T-helper 17 cell (primary cell): ENCODE measurements at regions not wholly inside any gene's neighbourhood (a gene's known extent, or its start where the extent isn't known, plus 50 kb on each side); places are given as distances from the start of the nearest gene placed in this dataset.
"Not testable (repeated sequence)": the region's sequence is repeated elsewhere in the genome, so short reads cannot be mapped to it uniquely, and the experiment has no call there.

Experiments
- ATAC-seq: fragments of 150-1000 bp; cut with Tn5 transposase; 2 replicates; pipeline ENCODE4 v1.10.0; 2021; ENCODE audit warnings: mild to moderate bottlenecking, moderate library complexity
- DNase-seq, 3 donors: peaks; one replicate each; pipeline versions ENCODE4 v3.0.0 to v3.0.0-alpha.2; 2020 to 2021
- H3K9me3 ChIP-seq: one replicate; pipeline ENCODE4 v1.7.0; 2013; ENCODE audit warnings: low read length, mild to moderate bottlenecking; ENCODE audit not compliant: control insufficient read depth, poor library complexity, severe bottlenecking
- H3K27ac Mint-ChIP-seq: one replicate; pipeline ENCODE4 v1.8.0; 2022; ENCODE audit warnings: mild to moderate bottlenecking, moderate library complexity, mixed read lengths
- H3K27me3 Mint-ChIP-seq: one replicate; pipeline ENCODE4 v1.8.0; 2022; ENCODE audit warnings: mixed read lengths
- H3K36me3 Mint-ChIP-seq: one replicate; pipeline ENCODE4 v1.8.0; 2022; ENCODE audit warnings: low read depth, mixed read lengths
- H3K4me1 Mint-ChIP-seq: one replicate; pipeline ENCODE4 v1.8.0; 2022; ENCODE audit warnings: mild to moderate bottlenecking, mixed read lengths
- H3K4me3 Mint-ChIP-seq: one replicate; pipeline ENCODE4 v1.8.0; 2022; ENCODE audit warnings: mild to moderate bottlenecking, moderate library complexity, mixed read lengths

- no peak overlapping the region for H3K27ac Mint-ChIP-seq
- DNase-seq (no peak), ATAC-seq (no peak)
- peaks cover 6% of the 10 kb centered on the region for H3K27me3 Mint-ChIP-seq
- H3K4me3 Mint-ChIP-seq: no peak overlapping the region
- H3K4me1 Mint-ChIP-seq: no peaks in the 10 kb centered on the region
- H3K36me3 Mint-ChIP-seq: no peaks in the 10 kb centered on the region
- no peaks in the 10 kb centered on the region for H3K9me3 ChIP-seq
Measured at GRCh38 chr2:219844401-219845091, 217.1 kb downstream of the SLC4A3 start.

GRCh38 chr2:219848882-219849281 lies 221.5 kb downstream of the SLC4A3 start:
- Mint-ChIP-seq H3K4me3 (no peak overlapping the region), H3K36me3 (no peaks in the 10 kb centered on the region), H3K4me1 (no peaks in the 10 kb centered on the region), H3K27me3 (peaks cover 15% of the 10 kb centered on the region), H3K27ac (no peak overlapping the region)
- ATAC-seq (no peak), DNase-seq (no peak)
- no peaks in the 10 kb centered on the region for H3K9me3 ChIP-seq

- H3K36me3 Mint-ChIP-seq: no peaks in the 10 kb centered on the region
- no peak overlapping the region for H3K4me3 Mint-ChIP-seq
- ATAC-seq (no peak), DNase-seq (no peak)
- no peaks in the 10 kb centered on the region for H3K9me3 ChIP-seq
- H3K27me3 Mint-ChIP-seq: peaks cover 25% of the 10 kb centered on the region
- no peak overlapping the region for H3K27ac Mint-ChIP-seq
- H3K4me1 Mint-ChIP-seq: no peaks in the 10 kb centered on the region
Measured at GRCh38 chr2:219851169-219851568, 223.7 kb downstream of the SLC4A3 start.

- peaks cover 25% of the 10 kb centered on the region for H3K27me3 Mint-ChIP-seq
- H3K4me3 Mint-ChIP-seq: no peak overlapping the region
- H3K36me3 Mint-ChIP-seq: no peaks in the 10 kb centered on the region
- ATAC-seq (no peak), DNase-seq (no peak)
- H3K9me3 ChIP-seq: no peaks in the 10 kb centered on the region
- H3K27ac Mint-ChIP-seq: no peak overlapping the region
- H3K4me1 Mint-ChIP-seq: no peaks in the 10 kb centered on the region
Measured at GRCh38 chr2:219851801-219852481, 224.5 kb downstream of the SLC4A3 start.

GRCh38 chr2:219852626-219853025 lies 225.2 kb downstream of the SLC4A3 start:
- Mint-ChIP-seq H3K27me3 (peaks cover 30% of the 10 kb centered on the region), H3K27ac (no peak overlapping the region), H3K36me3 (no peaks in the 10 kb centered on the region), H3K4me1 (no peaks in the 10 kb centered on the region), H3K4me3 (no peak overlapping the region)
- DNase-seq (no peak), ATAC-seq (no peak)
- no peaks in the 10 kb centered on the region for H3K9me3 ChIP-seq

GRCh38 chr2:219856602-219857001 lies 229.2 kb downstream of the SLC4A3 start:
- Mint-ChIP-seq H3K4me3 (no peak overlapping the region), H3K36me3 (no peaks in the 10 kb centered on the region)
- DNase-seq: no peak

GRCh38 chr2:219857751-219858150 lies 230.3 kb downstream of the SLC4A3 start:
- no peaks in the 10 kb centered on the region for H3K9me3 ChIP-seq
- H3K4me1 Mint-ChIP-seq: no peaks in the 10 kb centered on the region
- no peak overlapping the region for H3K4me3 Mint-ChIP-seq
- peaks cover 39% of the 10 kb centered on the region for H3K27me3 Mint-ChIP-seq
- no peak for ATAC-seq
- no peak overlapping the region for H3K27ac Mint-ChIP-seq
- H3K36me3 Mint-ChIP-seq: no peaks in the 10 kb centered on the region
- no peak for DNase-seq

More at GRCh38 chr2:219856602-219857001, 229.2 kb downstream of the SLC4A3 start:
- Mint-ChIP-seq H3K27me3 (peaks cover 43% of the 10 kb centered on the region), H3K27ac (no peak overlapping the region), H3K4me1 (no peaks in the 10 kb centered on the region)
- no peak for ATAC-seq
- H3K9me3 ChIP-seq: no peaks in the 10 kb centered on the region

- H3K27ac Mint-ChIP-seq: no peak overlapping the region
- no peaks in the 10 kb centered on the region for H3K36me3 Mint-ChIP-seq
- H3K9me3 ChIP-seq: no peaks in the 10 kb centered on the region
- DNase-seq (no peak), ATAC-seq (no peak)
- H3K4me3 Mint-ChIP-seq: no peak overlapping the region
- peaks cover 24% of the 10 kb centered on the region for H3K27me3 Mint-ChIP-seq
- H3K4me1 Mint-ChIP-seq: no peaks in the 10 kb centered on the region
Measured at GRCh38 chr2:219861307-219861706, 233.9 kb downstream of the SLC4A3 start.

GRCh38 chr2:219864154-219864553 lies 236.7 kb downstream of the SLC4A3 start:
- DNase-seq: no peak
- Mint-ChIP-seq H3K4me3 (no peak overlapping the region), H3K4me1 (no peaks in the 10 kb centered on the region), H3K27ac (no peak overlapping the region), H3K27me3 (peaks cover 14% of the 10 kb centered on the region), H3K36me3 (no peaks in the 10 kb centered on the region)
- ATAC-seq: no peak
- no peaks in the 10 kb centered on the region for H3K9me3 ChIP-seq

GRCh38 chr2:219868635-219869034 lies 241.2 kb downstream of the SLC4A3 start:
- H3K4me1 Mint-ChIP-seq: no peaks in the 10 kb centered on the region
- H3K36me3 Mint-ChIP-seq: no peaks in the 10 kb centered on the region
- no peak overlapping the region for H3K4me3 Mint-ChIP-seq
- H3K27ac Mint-ChIP-seq: no peak overlapping the region
- peaks cover 13% of the 10 kb centered on the region for H3K27me3 Mint-ChIP-seq
- H3K9me3 ChIP-seq: no peaks in the 10 kb centered on the region
- no peak for ATAC-seq
- DNase-seq: no peak

GRCh38 chr2:219870041-219870440 lies 242.6 kb downstream of the SLC4A3 start:
- ATAC-seq: no peak
- H3K4me1 Mint-ChIP-seq: no peaks in the 10 kb centered on the region
- H3K4me3 Mint-ChIP-seq: no peak overlapping the region
- H3K9me3 ChIP-seq: no peaks in the 10 kb centered on the region
- no peaks in the 10 kb centered on the region for H3K36me3 Mint-ChIP-seq
- peaks cover 13% of the 10 kb centered on the region for H3K27me3 Mint-ChIP-seq
- H3K27ac Mint-ChIP-seq: no peak overlapping the region
- DNase-seq: no peak

GRCh38 chr2:219871351-219871750 lies 243.9 kb downstream of the SLC4A3 start:
- no peak for DNase-seq
- Mint-ChIP-seq H3K27ac (no peak overlapping the region), H3K36me3 (no peaks in the 10 kb centered on the region), H3K27me3 (peaks cover 14% of the 10 kb centered on the region), H3K4me3 (no peak overlapping the region), H3K4me1 (no peaks in the 10 kb centered on the region)
- ATAC-seq: no peak
- no peaks in the 10 kb centered on the region for H3K9me3 ChIP-seq

- Mint-ChIP-seq H3K27ac (no peak overlapping the region), H3K27me3 (peaks cover 20% of the 10 kb centered on the region), H3K4me1 (no peaks in the 10 kb centered on the region), H3K4me3 (no peak overlapping the region), H3K36me3 (no peaks in the 10 kb centered on the region)
- no peak for ATAC-seq
- no peak for DNase-seq
- no peaks in the 10 kb centered on the region for H3K9me3 ChIP-seq
Measured at GRCh38 chr2:219875036-219875435, 247.6 kb downstream of the SLC4A3 start.

- H3K36me3 Mint-ChIP-seq, DNase-seq, H3K4me3 Mint-ChIP-seq, H3K9me3 ChIP-seq, H3K27ac Mint-ChIP-seq, ATAC-seq, H3K4me1 Mint-ChIP-seq: not testable (repeated sequence)
- peaks cover 16% of the 10 kb centered on the region for H3K27me3 Mint-ChIP-seq
Measured at GRCh38 chr2:219875986-219876385, 248.6 kb downstream of the SLC4A3 start.
